Chondrocyte (in vitro differentiated cells): ENCODE measurements at regions not wholly inside any gene's neighbourhood (a gene's known extent, or its start where the extent isn't known, plus 50 kb on each side); places are given as distances from the start of the nearest gene placed in this dataset.

Source experiments
- DNase-seq: peaks from one replicate; pipeline ENCODE4 v3.0.0; 2021; ENCODE audit warnings: mixed read lengths, low spot score
- H3K27ac Mint-ChIP-seq: one replicate; pipeline ENCODE4 v1.8.0; 2021; ENCODE audit warnings: mild to moderate bottlenecking, moderate library complexity, mixed read lengths; ENCODE audit not compliant: unreplicated experiment
- H3K27me3 Mint-ChIP-seq: 2 replicates; pipeline ENCODE4 v1.8.0; 2021; ENCODE audit warnings: low read depth, mixed read lengths
- H3K36me3 Mint-ChIP-seq: 2 replicates; pipeline ENCODE4 v1.8.0; 2021; ENCODE audit warnings: low read depth, mixed read lengths
- H3K4me1 Mint-ChIP-seq: 2 replicates; pipeline ENCODE4 v1.8.0; 2021; ENCODE audit warnings: low read depth, mild to moderate bottlenecking, mixed read lengths
- H3K4me3 Mint-ChIP-seq: one replicate; pipeline ENCODE4 v1.8.0; 2021; ENCODE audit warnings: mild to moderate bottlenecking, moderate library complexity, mixed read lengths; ENCODE audit not compliant: unreplicated experiment
- H3K9me3 Mint-ChIP-seq: 2 replicates; pipeline ENCODE4 v1.8.0; 2021; ENCODE audit warnings: low read depth, mixed read lengths
- TF ChIP-seq, protein P1 (sequence below): fragments of 200-600 bp; sonication (generic); IDR thresholded peaks from 2 replicates; pipeline ENCODE4 v1.5.0; 2021; ENCODE audit warnings: antibody characterized with exemption, mild to moderate bottlenecking, moderate library complexity

DNA sequence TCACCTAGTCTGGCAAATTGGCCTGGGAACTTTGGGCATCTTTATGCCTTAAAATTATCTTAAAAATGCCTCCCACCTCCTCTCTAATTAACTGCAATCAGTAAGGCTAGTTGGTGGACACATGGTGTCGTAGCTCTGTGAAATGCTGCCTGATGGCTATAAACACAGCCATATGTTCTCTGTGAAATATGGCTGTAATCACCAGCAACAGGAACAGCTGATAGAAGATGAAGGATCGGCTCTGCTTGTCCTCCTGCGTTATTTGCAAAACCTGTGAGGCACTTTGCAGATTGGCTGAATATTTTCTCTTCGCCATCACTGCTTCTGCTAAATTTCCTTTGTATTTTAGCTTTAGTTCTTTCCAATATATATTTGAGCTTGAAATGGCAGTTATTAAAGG is 419.6 kb downstream of the RWDD3 start:
- no peak overlapping the region for H3K27ac Mint-ChIP-seq
- DNase-seq, result no peak
- TF ChIP-seq, protein P1, sequence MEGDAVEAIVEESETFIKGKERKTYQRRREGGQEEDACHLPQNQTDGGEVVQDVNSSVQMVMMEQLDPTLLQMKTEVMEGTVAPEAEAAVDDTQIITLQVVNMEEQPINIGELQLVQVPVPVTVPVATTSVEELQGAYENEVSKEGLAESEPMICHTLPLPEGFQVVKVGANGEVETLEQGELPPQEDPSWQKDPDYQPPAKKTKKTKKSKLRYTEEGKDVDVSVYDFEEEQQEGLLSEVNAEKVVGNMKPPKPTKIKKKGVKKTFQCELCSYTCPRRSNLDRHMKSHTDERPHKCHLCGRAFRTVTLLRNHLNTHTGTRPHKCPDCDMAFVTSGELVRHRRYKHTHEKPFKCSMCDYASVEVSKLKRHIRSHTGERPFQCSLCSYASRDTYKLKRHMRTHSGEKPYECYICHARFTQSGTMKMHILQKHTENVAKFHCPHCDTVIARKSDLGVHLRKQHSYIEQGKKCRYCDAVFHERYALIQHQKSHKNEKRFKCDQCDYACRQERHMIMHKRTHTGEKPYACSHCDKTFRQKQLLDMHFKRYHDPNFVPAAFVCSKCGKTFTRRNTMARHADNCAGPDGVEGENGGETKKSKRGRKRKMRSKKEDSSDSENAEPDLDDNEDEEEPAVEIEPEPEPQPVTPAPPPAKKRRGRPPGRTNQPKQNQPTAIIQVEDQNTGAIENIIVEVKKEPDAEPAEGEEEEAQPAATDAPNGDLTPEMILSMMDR, result no peak
- H3K4me1 Mint-ChIP-seq, result no peaks in the 10 kb centered on the region
- peaks cover 2% of the 10 kb centered on the region for H3K27me3 Mint-ChIP-seq
- no peak overlapping the region for H3K4me3 Mint-ChIP-seq
- peaks cover 3% of the 10 kb centered on the region for H3K9me3 Mint-ChIP-seq
- H3K36me3 Mint-ChIP-seq, result no peaks in the 10 kb centered on the region

DNA sequence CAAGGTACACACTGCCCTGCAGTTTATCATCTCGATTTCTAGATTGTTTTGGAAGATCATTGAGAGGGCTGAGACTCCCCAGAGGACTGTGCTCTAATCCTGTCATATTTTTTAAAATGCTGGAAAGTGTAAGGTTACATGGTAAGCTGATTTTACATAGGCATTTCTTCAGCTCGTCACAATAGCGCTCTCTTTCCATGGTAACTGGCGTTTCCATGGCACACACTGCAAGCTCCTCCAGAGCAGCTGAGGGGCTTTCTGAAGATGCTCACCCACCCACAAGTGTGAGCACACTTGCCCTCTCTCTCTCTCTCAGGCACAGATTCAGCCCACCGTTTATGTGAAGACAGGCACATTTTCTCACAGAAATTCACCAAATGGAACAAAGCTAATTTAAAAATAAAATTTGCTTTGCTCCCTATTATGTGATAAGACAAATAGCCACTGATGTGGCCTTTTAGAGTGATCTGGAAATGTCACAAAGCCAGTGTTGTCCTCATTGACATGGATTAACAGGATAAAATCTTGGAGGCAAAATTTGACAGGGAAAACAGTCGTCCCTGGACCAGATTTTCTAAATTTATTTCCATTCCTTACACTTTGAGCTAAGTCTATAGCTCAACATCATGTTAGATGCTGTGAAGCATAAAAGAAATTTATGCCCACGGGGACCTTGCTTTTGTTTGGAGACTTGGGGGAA is 421.5 kb downstream of the RWDD3 start:
- peaks cover 2% of the 10 kb centered on the region for H3K27me3 Mint-ChIP-seq
- TF ChIP-seq, protein P1, result no peak
- no peaks in the 10 kb centered on the region for H3K4me1 Mint-ChIP-seq
- H3K27ac Mint-ChIP-seq, result no peak overlapping the region
- H3K4me3 Mint-ChIP-seq, result no peak overlapping the region
- no peaks in the 10 kb centered on the region for H3K36me3 Mint-ChIP-seq
- H3K9me3 Mint-ChIP-seq, result peaks cover 7% of the 10 kb centered on the region
- DNase-seq, result no peak

DNA sequence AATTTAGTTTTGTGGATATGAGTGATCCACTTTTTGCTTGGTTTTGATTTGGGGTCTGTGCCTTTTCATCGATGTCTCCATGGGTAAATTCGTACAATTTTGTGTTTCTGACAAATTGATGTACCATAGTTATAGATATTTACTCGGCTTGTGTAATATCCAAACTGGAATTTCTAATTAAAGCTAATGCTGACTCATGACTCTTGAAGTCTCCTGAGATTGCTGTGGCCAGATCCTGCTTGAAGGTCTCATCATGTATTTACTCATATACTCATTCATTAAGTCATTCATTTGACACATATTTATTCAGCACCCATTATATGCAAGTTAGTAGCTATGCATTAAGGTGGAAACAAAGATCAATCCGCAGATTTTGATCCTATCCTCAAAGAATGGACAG is 423.2 kb downstream of the RWDD3 start:
- TF ChIP-seq, protein P1, result no peak
- Mint-ChIP-seq H3K27me3 (peaks cover 2% of the 10 kb centered on the region), H3K4me3 (no peak overlapping the region), H3K9me3 (peaks cover 7% of the 10 kb centered on the region), H3K4me1 (no peaks in the 10 kb centered on the region), H3K36me3 (no peaks in the 10 kb centered on the region), H3K27ac (no peak overlapping the region)
- DNase-seq, result no peak

DNA sequence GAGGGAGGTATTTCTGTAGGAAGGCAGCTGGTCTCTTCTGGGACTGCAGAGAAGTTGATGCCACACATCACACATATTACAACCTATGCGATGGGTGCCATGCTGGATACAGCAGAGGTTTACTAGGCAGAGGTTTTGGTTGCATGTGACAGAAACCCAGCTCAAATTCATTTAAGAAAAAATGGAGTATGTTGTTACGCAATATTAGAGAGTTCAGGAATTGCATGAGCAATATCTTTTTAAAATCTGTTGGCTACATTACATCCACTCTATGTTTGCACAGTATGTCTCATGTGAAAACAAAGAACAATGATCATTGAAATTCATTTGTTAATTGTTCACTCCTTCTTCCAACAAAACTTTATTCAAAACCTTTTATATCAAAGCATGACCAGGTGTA is 425.2 kb downstream of the RWDD3 start:
- H3K27ac Mint-ChIP-seq, result no peak overlapping the region
- H3K36me3 Mint-ChIP-seq, result no peaks in the 10 kb centered on the region

DNA sequence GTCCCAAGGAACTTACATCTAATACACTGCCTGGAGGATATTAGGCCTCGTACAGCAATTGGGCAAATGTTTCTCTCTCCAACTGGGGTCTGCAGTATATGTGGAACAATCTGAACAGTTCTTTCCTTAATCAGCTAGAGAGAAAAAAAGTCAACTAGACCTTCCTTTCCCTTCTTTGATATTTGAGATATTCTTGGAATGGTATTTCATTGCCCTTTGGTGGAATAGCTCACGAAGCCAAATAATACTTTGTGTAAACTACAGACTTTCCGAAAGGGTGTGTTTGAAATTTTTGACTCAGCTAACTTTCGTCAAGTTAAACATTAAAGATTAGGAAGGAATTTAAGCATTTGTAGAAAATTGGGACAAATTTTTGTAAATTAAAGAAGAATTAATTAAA is 425.6 kb downstream of the RWDD3 start:
- Mint-ChIP-seq H3K36me3 (no peaks in the 10 kb centered on the region), H3K4me1 (no peaks in the 10 kb centered on the region), H3K27ac (no peak overlapping the region), H3K27me3 (no peaks in the 10 kb centered on the region), H3K4me3 (no peak overlapping the region), H3K9me3 (peaks cover 22% of the 10 kb centered on the region)
- DNase-seq, result no peak
- TF ChIP-seq, protein P1, result no peak

More for the DNA sequence above, 425.2 kb downstream of the RWDD3 start:
- H3K9me3 Mint-ChIP-seq, result peaks cover 22% of the 10 kb centered on the region
- TF ChIP-seq, protein P1, result no peak
- H3K27me3 Mint-ChIP-seq, result no peaks in the 10 kb centered on the region
- no peaks in the 10 kb centered on the region for H3K4me1 Mint-ChIP-seq
- H3K4me3 Mint-ChIP-seq, result no peak overlapping the region
- no peak for DNase-seq
